WI38 (cell line): ENCODE measurements at regions not wholly inside any gene's neighbourhood (a gene's known extent, or its start where the extent isn't known, plus 50 kb on each side); places are given as distances from the start of the nearest gene placed in this dataset.

Experiments used
- H3K4me3 ChIP-seq: 2 replicates; pipeline ENCODE4 v1.5.1; 2011; ENCODE audit warnings: low read depth, mild to moderate bottlenecking, control low read depth, low read length
- TF ChIP-seq, protein P1 (sequence below): IDR thresholded peaks from 2 replicates; pipeline ENCODE4 v1.5.1; 2012; ENCODE audit warnings: low read depth, mild to moderate bottlenecking, control low read depth, low read length

DNA sequence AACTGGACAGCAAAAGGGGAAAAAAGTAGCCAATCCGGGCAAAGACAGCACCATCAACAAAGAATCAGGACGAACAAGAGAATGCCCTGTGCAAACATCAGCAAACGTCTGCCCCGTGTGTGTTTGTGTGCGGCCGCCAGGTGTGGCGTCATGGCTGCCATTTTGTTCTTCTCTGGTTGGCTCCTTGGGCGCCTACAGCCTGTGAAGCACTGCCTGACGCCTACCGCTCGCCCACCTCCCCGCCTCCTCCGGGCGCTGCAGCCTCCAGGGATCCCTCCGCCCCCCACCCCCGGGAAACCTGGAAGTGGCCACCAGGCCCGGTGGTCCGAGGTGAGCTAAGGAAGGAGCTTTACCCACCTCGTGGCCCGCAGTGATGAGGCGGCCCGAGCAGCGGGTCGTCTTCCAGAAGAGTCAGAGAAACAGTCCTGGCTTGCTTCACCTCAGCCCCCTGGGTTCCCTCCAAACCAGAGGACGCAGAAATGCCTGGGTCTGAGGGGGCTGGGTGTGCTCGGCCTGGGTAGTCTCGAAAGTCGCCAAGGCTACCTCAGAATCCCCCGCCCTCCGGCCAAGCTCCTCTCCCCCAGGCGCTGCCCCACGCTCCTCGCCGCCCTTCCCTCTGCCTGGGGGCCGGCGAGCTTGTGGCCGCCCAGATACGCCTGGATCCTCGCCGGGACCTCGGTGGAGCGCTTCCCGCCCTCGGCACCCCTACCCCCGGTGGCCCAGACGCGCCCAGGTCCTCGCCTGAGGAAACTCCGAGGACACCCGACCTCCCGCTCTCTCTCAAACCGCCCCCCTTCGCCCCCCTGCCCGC, 61.8 kb upstream of the IL6 start:
- TF ChIP-seq, protein P1, sequence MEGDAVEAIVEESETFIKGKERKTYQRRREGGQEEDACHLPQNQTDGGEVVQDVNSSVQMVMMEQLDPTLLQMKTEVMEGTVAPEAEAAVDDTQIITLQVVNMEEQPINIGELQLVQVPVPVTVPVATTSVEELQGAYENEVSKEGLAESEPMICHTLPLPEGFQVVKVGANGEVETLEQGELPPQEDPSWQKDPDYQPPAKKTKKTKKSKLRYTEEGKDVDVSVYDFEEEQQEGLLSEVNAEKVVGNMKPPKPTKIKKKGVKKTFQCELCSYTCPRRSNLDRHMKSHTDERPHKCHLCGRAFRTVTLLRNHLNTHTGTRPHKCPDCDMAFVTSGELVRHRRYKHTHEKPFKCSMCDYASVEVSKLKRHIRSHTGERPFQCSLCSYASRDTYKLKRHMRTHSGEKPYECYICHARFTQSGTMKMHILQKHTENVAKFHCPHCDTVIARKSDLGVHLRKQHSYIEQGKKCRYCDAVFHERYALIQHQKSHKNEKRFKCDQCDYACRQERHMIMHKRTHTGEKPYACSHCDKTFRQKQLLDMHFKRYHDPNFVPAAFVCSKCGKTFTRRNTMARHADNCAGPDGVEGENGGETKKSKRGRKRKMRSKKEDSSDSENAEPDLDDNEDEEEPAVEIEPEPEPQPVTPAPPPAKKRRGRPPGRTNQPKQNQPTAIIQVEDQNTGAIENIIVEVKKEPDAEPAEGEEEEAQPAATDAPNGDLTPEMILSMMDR, result no peak
- H3K4me3 ChIP-seq, result no peak overlapping the region

DNA sequence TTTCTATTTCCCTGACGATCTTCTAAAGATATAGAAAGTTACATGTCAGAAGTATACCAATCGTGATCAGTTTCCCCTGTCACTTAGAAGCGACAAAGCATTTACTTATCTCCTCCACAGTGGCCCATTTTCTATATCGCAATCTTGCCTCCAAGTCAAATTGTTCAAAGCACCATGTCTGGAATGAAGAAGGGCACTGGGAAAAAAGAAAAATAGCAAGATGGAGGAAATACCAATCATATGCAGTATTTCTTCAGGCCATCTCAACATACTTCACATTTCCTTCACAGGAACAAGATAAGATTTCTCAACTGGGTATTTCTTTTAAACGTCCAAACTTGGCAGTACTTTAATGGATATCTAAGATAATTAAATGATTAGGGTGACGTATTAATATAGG, 63.3 kb upstream of the IL6 start:
- TF ChIP-seq, protein P1, result no peak
- no peak overlapping the region for H3K4me3 ChIP-seq

DNA sequence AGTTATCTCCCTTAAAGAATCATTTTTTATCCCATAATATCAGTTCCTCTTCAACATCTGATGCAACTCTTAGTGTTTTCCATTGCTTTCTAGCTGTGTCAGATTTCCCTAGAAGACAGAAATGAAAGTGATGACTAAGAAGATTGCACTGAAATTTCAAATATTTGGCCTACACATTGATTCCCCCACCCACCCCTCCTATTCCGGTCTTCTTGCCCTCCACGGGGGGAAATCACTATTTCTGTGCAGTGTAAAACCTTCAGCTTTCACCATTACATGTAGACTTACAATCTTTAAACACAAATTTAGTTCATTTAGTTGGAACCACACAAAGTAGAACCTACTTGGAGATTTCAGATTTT, 63.7 kb upstream of the IL6 start:
- TF ChIP-seq, protein P1, result no peak
- no peak overlapping the region for H3K4me3 ChIP-seq

DNA sequence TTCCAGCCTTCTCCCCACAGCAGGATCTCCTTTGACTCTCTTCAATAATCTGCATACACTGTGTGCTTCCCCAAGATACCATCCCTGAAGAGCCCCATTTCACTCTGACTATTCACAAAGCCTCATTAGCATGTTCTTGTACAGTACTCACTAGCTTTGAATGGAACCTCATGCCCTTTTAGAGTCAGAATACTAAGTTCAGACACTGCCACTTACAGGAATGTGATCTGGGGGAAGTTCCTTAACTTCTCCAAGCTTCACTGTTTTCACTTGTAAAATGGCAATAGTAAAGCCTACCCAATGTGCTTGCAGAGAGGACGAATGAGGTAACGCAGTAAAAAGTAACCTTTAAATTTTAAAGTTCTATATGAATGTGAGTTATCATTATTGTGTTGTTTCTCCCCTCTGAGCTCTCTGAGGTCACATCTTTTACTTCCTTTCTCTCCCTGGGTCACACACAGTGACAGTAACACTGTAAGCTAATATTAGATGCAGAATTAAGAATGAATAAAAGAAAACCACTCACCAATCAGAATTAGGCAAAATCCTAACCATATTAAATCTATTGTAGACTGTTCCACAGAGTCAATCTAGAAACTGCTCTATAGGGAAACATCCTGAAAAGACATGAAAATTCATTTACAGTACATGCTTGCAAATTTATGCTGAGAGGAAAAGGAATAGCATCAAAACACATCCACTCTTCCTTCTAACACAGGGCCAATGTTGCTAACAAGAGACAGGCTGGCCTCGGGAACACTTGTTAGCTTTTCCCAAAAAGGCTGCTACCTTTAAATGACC, 64.2 kb upstream of the IL6 start:
- TF ChIP-seq, protein P1, result no peak
- no peak overlapping the region for H3K4me3 ChIP-seq

DNA sequence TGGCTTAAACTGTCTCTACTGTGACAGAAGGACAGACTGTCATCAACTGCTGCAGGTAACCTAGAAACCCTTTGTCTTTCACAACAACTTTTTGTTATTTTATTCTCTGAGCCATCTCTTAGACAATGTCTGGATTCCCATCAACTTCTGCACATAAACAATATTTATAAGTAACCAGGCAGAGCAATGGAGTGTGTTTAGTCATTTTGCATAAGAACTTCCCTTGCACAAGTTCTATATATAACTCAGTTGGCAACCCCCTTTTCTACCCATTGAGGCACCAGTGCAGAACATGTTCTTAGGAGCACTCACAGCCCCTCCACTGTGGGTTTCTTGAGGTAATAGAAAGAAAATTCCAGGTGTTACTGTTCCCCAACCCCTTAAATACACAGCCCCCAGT, 65.0 kb upstream of the IL6 start:
- no peak overlapping the region for H3K4me3 ChIP-seq
- TF ChIP-seq, protein P1, result no peak

DNA sequence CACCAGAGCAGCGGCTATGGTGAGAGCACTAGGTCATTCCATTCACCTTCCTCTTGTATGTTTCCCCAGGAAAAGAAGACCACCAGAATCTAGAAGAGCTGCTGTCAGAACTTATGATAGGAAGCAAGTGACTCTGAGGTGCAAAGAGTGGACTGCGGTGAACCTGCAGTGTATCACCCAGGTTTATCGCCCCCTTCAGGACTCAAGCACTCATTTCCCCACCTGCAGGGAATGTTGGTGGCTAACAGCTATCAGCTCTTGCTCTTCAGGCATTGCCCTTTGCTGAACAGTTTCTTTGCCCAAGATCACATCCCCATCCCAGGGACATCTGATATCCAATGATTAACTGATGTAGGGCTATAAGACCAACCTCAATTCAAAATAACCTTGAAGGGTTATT, 66.3 kb upstream of the IL6 start:
- H3K4me3 ChIP-seq, result no peak overlapping the region
- TF ChIP-seq, protein P1, result no peak

DNA sequence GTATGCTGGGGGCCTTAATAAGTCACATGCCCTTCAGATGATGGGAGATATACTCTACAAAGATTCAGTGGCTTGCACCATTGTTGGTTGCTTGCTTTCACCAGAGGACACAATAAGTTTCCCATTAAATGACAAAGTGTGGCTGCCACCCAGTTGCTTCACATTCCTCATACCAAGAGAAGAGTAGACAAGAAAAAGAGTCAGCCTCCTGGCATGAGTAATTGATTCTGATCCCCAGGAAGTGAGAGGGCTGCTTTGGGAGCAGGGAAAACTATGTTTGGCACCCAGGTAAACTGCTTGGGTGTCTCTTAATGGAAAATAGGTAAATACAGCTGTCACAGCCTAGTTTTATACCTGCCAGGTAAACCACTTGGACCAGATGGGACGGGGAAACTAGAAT, 66.7 kb upstream of the IL6 start:
- TF ChIP-seq, protein P1, result no peak
- no peak overlapping the region for H3K4me3 ChIP-seq
